Endodermal cell (in vitro differentiated cells): ENCODE measurements at regions not wholly inside any gene's neighbourhood (a gene's known extent, or its start where the extent isn't known, plus 50 kb on each side); places are given as distances from the start of the nearest gene placed in this dataset.

Source experiments
- DNase-seq: peaks from one replicate; pipeline ENCODE4 v3.0.0-alpha.2; 2017
- H3K27ac ChIP-seq: 2 replicates; pipeline ENCODE4 v1.5.1; 2013; ENCODE audit warnings: mild to moderate bottlenecking, low read depth, low read length, moderate library complexity
- H3K27me3 ChIP-seq: 2 replicates; pipeline ENCODE4 v1.6.1; 2013; ENCODE audit warnings: mild to moderate bottlenecking, low read length, moderate library complexity; ENCODE audit not compliant: insufficient read depth, control insufficient read depth, poor library complexity, severe bottlenecking
- H3K36me3 ChIP-seq: 2 replicates; pipeline ENCODE4 v1.7.0; 2013; ENCODE audit warnings: mild to moderate bottlenecking, low read length, moderate library complexity; ENCODE audit not compliant: control insufficient read depth, insufficient read depth
- H3K4me1 ChIP-seq: one replicate; pipeline ENCODE4 v1.7.0; 2013; ENCODE audit warnings: low read length; ENCODE audit not compliant: control insufficient read depth, insufficient read depth
- H3K4me3 ChIP-seq: 2 replicates; pipeline ENCODE4 v1.5.1; 2013; ENCODE audit warnings: mild to moderate bottlenecking, low read length, moderate library complexity
- H3K9ac ChIP-seq: 2 replicates; pipeline ENCODE4 v1.6.1; 2013; ENCODE audit warnings: mild to moderate bottlenecking, low read length, moderate library complexity; ENCODE audit not compliant: poor library complexity, severe bottlenecking; ENCODE audit errors: extremely low read depth
- H3K9me3 ChIP-seq: 2 replicates; pipeline ENCODE4 v1.6.1; 2013; ENCODE audit warnings: mild to moderate bottlenecking, low read length, moderate library complexity; ENCODE audit not compliant: control insufficient read depth
- H3K27ac Mint-ChIP-seq: 2 replicates; pipeline ENCODE4 v1.8.0; 2020; ENCODE audit warnings: mixed read lengths
- H3K27me3 Mint-ChIP-seq: 2 replicates; pipeline ENCODE4 v1.8.0; 2021; ENCODE audit warnings: mild to moderate bottlenecking, mixed read lengths; ENCODE audit not compliant: insufficient read depth
- H3K36me3 Mint-ChIP-seq: 2 replicates; pipeline ENCODE4 v1.8.0; 2020; ENCODE audit warnings: low read depth, mixed read lengths
- H3K4me1 Mint-ChIP-seq: 2 replicates; pipeline ENCODE4 v1.8.0; 2020; ENCODE audit warnings: mixed read lengths
- H3K4me3 Mint-ChIP-seq: 2 replicates; pipeline ENCODE4 v1.8.0; 2020; ENCODE audit warnings: mild to moderate bottlenecking, moderate library complexity, mixed read lengths
- H3K9me3 Mint-ChIP-seq: 2 replicates; pipeline ENCODE4 v1.8.0; 2020; ENCODE audit warnings: mild to moderate bottlenecking, mixed read lengths
- WGBS, 2 experiments: methylation state at CpG; one replicate each; pipeline versions ENCODE4 v1.1.5 to v1.1.7; 2013; ENCODE audit warnings: missing lambda C conversion rate in 2 of 2, mixed read lengths in 1 of 2; ENCODE audit not compliant: insufficient coverage in 1 of 2, insufficient read length in 1 of 2; 5-methylcytosine and 5-hydroxymethylcytosine counted together
- TF ChIP-seq, protein P1 (sequence below): fragments of 200-600 bp; sonication (generic); conservative IDR thresholded peaks from 2 replicates; pipeline ENCODE4 v1.5.0; 2021; ENCODE audit warnings: antibody characterized with exemption, mild to moderate bottlenecking

DNA sequence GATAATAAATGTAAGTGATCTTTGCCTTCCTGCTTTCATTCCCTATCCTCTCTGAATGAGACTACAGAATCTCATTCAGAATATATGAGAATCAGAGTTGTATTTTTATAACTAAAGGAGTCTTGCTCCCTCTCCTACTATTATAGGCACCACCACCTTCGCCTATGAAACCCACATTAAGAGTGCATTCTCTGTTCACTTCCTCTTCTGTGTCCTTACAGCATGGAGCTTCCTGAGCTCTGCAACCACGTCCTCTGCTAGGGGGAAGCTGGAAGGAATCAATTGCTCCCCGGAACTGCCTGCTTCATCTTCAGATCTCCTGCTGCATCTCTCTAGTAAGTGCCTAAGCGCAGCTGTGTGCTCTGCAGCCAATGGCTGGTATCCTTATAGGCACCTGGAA is 820.7 kb downstream of the GRID1 start:
- H3K9me3 Mint-ChIP-seq, result peaks cover 1% of the 10 kb centered on the region
- H3K4me3 Mint-ChIP-seq, result no peak overlapping the region
- no peak overlapping the region for H3K27ac ChIP-seq
- no peak overlapping the region for H3K27ac Mint-ChIP-seq
- no peak for DNase-seq
- TF ChIP-seq, protein P1, sequence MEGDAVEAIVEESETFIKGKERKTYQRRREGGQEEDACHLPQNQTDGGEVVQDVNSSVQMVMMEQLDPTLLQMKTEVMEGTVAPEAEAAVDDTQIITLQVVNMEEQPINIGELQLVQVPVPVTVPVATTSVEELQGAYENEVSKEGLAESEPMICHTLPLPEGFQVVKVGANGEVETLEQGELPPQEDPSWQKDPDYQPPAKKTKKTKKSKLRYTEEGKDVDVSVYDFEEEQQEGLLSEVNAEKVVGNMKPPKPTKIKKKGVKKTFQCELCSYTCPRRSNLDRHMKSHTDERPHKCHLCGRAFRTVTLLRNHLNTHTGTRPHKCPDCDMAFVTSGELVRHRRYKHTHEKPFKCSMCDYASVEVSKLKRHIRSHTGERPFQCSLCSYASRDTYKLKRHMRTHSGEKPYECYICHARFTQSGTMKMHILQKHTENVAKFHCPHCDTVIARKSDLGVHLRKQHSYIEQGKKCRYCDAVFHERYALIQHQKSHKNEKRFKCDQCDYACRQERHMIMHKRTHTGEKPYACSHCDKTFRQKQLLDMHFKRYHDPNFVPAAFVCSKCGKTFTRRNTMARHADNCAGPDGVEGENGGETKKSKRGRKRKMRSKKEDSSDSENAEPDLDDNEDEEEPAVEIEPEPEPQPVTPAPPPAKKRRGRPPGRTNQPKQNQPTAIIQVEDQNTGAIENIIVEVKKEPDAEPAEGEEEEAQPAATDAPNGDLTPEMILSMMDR, result no peak
- peaks cover 14% of the 10 kb centered on the region for H3K4me1 ChIP-seq
- H3K4me3 ChIP-seq, result no peak overlapping the region
- no peaks in the 10 kb centered on the region for H3K36me3 ChIP-seq
- no peaks in the 10 kb centered on the region for H3K27me3 ChIP-seq
- H3K4me1 Mint-ChIP-seq, result peaks cover 39% of the 10 kb centered on the region
- H3K36me3 Mint-ChIP-seq, result no peaks in the 10 kb centered on the region
- no peaks in the 10 kb centered on the region for H3K9me3 ChIP-seq
- H3K27me3 Mint-ChIP-seq, result no peaks in the 10 kb centered on the region
- 80 to 94% methylated on average over 1 to 4 of the region's 4 CpGs for WGBS, 2 experiments
- H3K9ac ChIP-seq, result no peak overlapping the region

DNA sequence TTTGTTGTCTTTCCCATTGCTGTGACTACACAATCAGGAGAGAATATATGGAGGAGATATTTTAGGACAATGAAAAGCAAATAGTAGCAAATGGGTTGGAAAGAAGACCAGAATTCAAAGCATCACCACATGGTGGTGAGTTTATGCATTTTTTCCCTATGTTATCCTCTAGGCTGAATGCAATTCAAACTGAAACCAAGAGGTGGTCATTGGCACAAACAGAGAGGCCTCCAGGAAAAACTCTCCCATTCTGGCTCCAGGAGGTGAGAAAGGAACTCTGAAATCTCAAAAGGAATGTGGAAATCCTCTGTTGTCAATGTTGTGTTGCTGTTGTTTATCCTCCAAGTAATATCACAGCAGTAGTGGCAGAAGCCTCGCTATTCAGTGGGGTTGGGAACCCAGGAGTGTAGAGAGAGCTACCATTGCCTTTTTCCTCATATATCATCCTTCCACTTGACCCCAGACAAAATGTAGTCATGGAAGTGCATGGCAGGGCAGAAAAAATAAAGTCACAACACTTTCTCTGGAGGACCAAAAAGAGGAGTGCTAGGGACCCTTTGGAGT is 819.1 kb downstream of the GRID1 start:
- no peaks in the 10 kb centered on the region for H3K27me3 Mint-ChIP-seq
- Histone ChIP-seq H3K4me1 (peaks cover 14% of the 10 kb centered on the region), H3K27ac (no peak overlapping the region), H3K4me3 (no peak overlapping the region), H3K9ac (peak overlapping the region; percentile 11), H3K9me3 (no peaks in the 10 kb centered on the region), H3K27me3 (no peaks in the 10 kb centered on the region), H3K36me3 (no peaks in the 10 kb centered on the region)
- TF ChIP-seq, protein P1, result no peak
- H3K4me3 Mint-ChIP-seq, result peak overlapping the region; percentile 10
- DNase-seq, result peak; percentile 67
- H3K27ac Mint-ChIP-seq, result peak overlapping the region; percentile 79
- H3K4me1 Mint-ChIP-seq, result peaks cover 44% of the 10 kb centered on the region
- 50% methylated on average over 1 of the region's 1 CpG; no CpG with 5 or more reads in 1 of the 2 experiments for WGBS, 2 experiments
- H3K9me3 Mint-ChIP-seq, result peaks cover 1% of the 10 kb centered on the region
- no peaks in the 10 kb centered on the region for H3K36me3 Mint-ChIP-seq

DNA sequence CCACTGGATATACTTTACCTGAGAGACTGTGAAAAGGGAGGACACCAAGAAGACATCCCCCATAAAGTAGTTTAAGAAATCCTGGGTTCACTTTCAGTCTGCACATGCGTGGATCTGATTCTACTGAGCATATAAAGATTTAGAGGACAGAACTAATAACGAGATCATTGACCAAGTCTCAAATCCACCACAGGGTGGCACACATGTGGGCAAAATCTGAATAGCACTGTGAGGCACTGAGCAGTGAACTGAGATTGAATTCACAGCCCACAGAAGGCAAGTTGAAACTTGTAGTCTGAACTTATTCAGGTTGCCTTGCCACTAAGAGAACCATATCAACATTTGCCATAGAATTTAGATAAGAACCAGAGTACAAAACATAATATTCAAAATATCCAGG is 818.6 kb downstream of the GRID1 start:
- H3K4me3 ChIP-seq, result no peak overlapping the region
- H3K9me3 ChIP-seq, result no peaks in the 10 kb centered on the region
- H3K9ac ChIP-seq, result peak overlapping the region; percentile 11
- Mint-ChIP-seq H3K27ac (peak overlapping the region; percentile 79), H3K4me1 (peaks cover 39% of the 10 kb centered on the region), H3K27me3 (no peaks in the 10 kb centered on the region), H3K4me3 (peak overlapping the region; percentile 10), H3K36me3 (no peaks in the 10 kb centered on the region), H3K9me3 (peaks cover 1% of the 10 kb centered on the region)
- H3K27ac ChIP-seq, result no peak overlapping the region
- no peaks in the 10 kb centered on the region for H3K27me3 ChIP-seq
- H3K4me1 ChIP-seq, result peaks cover 14% of the 10 kb centered on the region
- peak; percentile 64 for DNase-seq
- 0 to 60% methylated on average over 1 to 2 of the region's 2 CpGs for whole genome bisulfite sequencing, 2 experiments
- TF ChIP-seq, protein P1, result peak; percentile 73
- no peaks in the 10 kb centered on the region for H3K36me3 ChIP-seq
